22Rv1 (cell line): ENCODE measurements at regions not wholly inside any gene's neighbourhood (a gene's known extent, or its start where the extent isn't known, plus 50 kb on each side); places are given as distances from the start of the nearest gene placed in this dataset.

Experiments
- CTCF ChIP-seq: fragments of 450-650 bp; IDR thresholded peaks from 2 replicates; pipeline ENCODE4 v1.5.1; 2017; ENCODE audit warnings: mild to moderate bottlenecking
- ZFX ChIP-seq: fragments of 450-650 bp; IDR thresholded peaks from 2 replicates; pipeline ENCODE4 v1.6.1; 2017; ENCODE audit warnings: antibody characterized with exemption, borderline replicate concordance

- TF ChIP-seq CTCF (no peak), ZFX (no peak)
Observed at GRCh38 chr6:146870760-146871159, 272.0 kb downstream of the ADGB start.
